HG03469 (cell line): ENCODE measurements at regions not wholly inside any gene's neighbourhood (a gene's known extent, or its start where the extent isn't known, plus 50 kb on each side); places are given as distances from the start of the nearest gene placed in this dataset.

Source experiments
- ATAC-seq: cut with Tn5 transposase; IDR thresholded peaks from one replicate; pipeline ENCODE4 v1.9.1; 2021; ENCODE audit warnings: mild to moderate bottlenecking, moderate library complexity, moderate number of reproducible peaks; ENCODE audit not compliant: unreplicated experiment

- ATAC-seq, result no peak
Observed at GRCh38 chr6:170022827-170023619, 267.9 kb downstream of the DLL1 start.

GRCh38 chr6:170022291-170022722 lies 268.6 kb downstream of the DLL1 start:
- ATAC-seq, result no peak

GRCh38 chr6:170021579-170021978 lies 269.3 kb downstream of the DLL1 start:
- no peak for ATAC-seq

GRCh38 chr6:170019818-170020583 lies 268.6 kb downstream of the ERMARD start:
- ATAC-seq, result no peak

- ATAC-seq, result no peak
Observed at GRCh38 chr6:170018936-170019817, 267.8 kb downstream of the ERMARD start.

GRCh38 chr6:170018422-170018935 lies 267.1 kb downstream of the ERMARD start:
- no peak for ATAC-seq

DNA sequence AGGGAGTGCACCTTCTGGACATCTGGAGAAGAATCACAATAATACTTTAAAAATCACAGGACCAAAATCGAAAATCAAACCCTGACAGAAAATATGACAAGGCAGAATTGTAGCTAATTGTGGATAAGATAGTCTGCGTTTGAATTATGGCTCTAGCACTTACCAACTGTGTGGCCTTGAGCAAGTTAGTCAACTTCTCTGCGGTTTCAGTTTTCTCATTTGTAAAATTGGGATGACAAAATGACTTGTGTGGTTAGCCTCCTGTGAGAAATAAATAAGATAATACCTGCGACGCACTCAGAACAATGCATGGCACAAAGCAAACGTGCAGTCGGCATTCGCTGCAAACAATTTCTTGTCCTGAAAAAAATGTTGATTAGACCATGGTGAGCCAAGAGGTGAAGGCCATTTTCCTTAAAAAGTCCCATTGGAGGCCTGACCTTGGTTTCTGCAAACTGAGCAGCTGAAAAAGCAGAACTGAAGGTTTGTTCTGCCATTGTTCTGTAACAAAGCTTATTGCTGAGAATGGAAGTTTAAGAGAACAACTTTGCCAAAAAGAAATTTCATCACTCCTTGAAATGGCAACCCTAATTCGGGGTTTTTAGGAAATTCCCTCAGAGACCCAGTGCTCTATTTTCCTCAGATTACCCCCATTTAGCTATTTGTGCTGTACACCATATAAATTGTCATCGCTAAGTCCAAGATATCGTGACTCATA lies 266.3 kb downstream of the ERMARD start:
- ATAC-seq, result no peak

DNA sequence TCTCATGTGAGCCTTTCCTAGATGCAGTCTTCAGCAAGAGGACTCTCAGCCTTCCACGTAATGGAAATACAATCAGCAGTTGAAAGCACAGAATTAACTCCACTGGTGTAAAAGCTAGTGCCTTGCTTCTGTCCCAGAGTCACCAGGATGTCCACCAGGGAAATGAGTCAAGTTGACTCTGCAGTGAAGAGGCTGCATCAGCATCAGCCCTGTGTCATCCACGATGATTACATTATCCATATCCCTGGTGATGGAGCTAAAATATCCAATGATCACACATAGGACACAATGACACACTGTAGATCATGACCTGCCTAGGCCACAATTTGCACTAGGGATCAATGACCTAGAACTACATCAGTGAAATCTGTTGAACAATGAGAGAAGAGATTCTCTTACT lies 262.4 kb downstream of the ERMARD start:
- ATAC-seq, result no peak

DNA sequence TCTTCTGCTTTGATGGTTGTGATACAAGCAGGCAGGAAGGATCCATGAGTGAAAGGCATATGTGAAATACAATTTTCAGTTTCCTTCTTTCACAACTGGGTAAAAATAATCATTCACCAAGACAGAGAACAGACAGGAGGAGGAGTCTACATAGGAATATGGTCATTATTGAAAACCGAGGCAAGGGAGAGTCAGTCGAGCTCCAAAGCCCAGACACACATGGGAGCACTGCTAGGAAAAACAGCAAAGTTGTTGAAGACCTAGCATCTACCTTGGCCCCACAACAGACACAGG lies 260.6 kb downstream of the ERMARD start:
- ATAC-seq, result no peak

- no peak for ATAC-seq
Observed at GRCh38 chr6:170011204-170012036, 260.0 kb downstream of the ERMARD start.

DNA sequence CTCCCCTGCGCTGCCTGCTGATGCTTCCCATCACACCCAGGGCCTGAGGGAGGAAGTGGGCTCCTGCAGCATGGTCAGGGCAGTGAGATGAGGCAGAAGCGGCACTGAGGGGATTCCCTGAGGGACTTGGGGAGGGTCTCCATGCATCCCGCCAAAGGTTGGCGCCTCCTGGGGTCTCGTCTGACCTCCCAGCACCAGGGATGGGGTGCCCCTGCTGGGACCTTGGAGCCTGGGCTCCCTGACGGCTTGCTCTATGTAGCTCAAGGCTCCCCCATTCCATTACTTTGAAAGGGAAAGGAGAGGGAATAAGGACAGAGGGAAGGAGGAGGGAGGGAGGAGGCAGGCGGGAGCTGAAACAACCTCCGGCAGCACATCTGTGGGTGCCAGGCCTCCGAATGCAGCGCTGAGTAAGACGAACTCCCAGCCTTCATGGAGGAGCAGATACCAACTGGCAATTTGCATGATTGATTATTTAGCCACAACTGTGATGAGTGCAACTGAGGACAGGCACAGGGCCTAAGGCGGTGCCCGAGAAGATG lies 259.3 kb downstream of the ERMARD start:
- no peak for ATAC-seq

DNA sequence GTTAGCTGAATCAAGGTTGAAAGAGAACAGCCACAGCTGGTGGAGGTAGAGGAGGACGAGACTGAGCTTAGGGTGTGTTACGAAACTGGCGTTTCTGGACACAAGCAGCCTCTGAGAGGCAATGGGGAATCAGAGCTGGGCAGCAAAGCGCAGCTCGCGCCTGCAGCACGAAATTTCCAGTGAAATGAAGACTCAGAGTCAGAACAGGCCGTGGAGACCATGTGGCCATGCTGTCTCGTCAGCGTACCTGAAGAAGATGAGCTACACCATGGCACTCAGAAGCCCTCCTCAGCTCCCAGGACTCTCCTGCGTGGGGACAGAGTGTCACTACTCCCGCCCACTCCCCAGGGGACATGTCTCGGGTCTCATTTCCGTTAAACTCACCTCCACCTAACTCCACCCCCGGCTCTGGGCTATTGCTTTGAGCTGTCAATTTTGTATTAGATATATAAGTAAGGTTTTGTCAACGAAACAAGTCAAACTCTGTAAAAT lies 256.9 kb downstream of the ERMARD start:
- ATAC-seq, result no peak

DNA sequence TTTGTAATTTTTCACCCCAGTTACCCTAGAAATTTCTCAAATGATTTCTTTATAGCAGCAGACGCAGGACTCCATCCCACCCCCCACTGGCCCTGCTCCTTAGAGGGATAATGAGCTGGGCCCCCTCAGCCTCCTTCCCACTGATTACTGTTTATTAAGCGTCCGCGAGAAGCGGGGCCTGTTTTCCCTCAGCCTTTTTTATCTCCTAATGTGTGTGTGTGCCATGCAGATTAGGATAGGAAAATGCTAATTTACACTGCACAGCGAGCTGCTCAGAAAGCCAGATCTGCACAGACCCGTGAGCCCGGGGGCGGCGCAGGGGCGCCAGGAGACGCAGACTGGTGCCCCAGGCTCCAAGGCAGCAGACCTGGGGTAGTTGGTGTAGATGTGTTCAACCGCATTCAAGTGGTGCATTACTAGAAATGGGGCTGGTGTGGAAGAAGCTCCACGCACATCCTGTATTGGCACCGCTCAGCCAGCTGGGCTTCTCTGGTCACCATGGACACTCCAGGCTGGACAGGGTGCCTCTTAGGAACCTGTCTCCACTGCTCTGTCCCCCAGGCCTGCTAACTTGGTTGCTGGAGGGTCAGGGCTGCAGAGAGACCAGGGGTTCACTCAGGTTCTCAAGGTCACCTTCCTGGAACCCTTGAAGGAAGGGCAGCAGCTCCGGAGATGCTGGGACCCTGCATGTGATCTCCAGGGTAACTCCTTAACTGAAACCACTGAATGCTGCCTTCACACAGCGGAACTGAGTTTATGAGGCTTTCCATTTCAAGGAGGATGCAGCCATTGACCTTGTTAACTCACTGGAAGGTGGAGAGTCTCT lies 256.3 kb downstream of the ERMARD start:
- ATAC-seq, result no peak

GRCh38 chr6:170006900-170007467 lies 255.6 kb downstream of the ERMARD start:
- no peak for ATAC-seq

- ATAC-seq, result no peak
Observed at GRCh38 chr6:170006071-170006899, 254.9 kb downstream of the ERMARD start.

- ATAC-seq, result no peak
Observed at GRCh38 chr6:170005665-170006064, 254.2 kb downstream of the ERMARD start.

DNA sequence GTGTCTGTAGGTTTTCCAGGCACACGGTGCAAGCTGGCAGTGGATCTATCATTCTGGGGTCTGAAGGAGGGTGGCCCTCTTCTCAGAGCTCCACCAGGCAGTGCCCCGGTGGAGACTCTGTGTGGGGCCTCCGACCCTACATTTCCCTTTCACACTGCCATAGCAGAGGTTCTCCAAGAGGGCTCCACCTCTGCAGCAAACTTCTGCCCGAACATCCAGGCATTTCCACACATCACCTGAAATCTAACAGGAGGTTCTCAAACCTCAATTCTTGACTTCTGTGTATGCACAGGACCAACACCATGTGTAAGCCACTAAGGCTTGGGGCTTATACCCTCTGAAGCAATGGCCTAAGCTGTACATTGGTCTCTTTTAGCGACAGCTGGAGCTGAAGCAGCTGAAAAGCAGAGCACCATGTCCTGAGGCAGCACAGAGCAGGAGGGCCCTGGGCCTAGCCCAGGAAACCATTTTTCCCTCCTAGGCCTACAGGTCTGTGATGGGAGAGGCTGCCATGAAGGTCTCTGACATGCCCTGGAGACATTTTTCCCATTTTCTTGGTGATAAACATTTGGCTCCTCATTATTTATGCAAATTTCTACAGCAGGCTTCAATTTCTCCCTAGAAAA lies 253.3 kb downstream of the ERMARD start:
- ATAC-seq, result no peak
